ENCODE measurements at regions not wholly inside any gene's neighbourhood (a gene's known extent, or its start where the extent isn't known, plus 50 kb on each side); places are given as distances from the start of the nearest gene placed in this dataset.

DNA sequence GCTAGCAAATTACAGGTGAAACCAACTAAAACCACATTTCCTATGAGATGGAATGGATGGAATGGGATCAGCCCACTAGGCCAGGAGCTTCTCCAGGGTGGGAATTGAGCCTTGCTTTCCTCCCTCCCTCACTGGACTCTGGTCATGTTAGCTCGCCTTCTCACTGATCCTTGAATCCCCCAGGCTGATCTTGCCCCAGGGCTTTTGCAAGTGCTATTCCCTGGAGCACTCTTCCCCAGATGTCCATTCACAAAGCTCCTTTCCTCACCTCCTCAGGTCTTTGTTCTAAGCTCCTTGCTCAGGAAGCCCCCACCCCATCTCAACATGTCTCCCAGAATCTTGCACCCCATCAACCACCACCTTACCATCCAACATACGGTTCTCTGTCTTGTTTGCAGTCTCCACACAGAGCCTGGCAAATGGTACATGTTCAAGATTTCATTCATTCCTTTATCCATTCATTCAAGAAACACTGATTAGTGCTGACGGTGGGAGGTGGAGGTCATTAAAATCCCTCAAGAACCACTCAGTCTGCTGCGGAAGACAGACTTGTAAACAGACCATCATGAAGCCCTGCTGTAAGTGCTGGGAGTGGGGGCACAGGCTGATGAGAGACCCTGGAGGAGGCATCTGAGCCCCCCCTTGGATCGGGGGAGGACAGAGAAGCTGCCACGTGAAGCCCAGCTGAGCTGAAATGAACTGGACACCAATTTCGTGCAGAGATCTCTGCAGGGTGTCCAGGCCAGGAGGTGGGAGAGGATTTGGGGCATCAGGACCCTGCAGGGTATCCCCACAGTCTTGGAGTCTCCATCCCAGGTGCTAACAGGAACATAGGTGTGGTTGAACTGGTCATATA lies 141.7 kb downstream of the BARX1 start:
- no peak overlapping the region for H3K27ac Mint-ChIP-seq
- ChIA-PET CTCF (interaction anchor here (1.5 kb wide), 1 partner anchor 14 kb away, joined by 4 read pairs; no protein-coding TSS in a partner anchor), POLR2A (interaction anchor here (0.7 kb wide), 1 partner anchor 615 kb away, joined by 3 read pairs; no protein-coding TSS in a partner anchor)
- no peak for DNase-seq
- H3K4me3 Mint-ChIP-seq, result no peak overlapping the region
- intact Hi-C loops (cut with micrococcal nuclease), result no loop called here
- H3K27me3 Mint-ChIP-seq, result peaks cover 17% of the 10 kb centered on the region
- no peaks in the 10 kb centered on the region for H3K36me3 Mint-ChIP-seq (ENCODE audit: low read depth)
- ATAC-seq, result no peak
- no peaks in the 10 kb centered on the region for H3K4me1 Mint-ChIP-seq (ENCODE audit: low read depth)
- TF ChIP-seq, protein P1, sequence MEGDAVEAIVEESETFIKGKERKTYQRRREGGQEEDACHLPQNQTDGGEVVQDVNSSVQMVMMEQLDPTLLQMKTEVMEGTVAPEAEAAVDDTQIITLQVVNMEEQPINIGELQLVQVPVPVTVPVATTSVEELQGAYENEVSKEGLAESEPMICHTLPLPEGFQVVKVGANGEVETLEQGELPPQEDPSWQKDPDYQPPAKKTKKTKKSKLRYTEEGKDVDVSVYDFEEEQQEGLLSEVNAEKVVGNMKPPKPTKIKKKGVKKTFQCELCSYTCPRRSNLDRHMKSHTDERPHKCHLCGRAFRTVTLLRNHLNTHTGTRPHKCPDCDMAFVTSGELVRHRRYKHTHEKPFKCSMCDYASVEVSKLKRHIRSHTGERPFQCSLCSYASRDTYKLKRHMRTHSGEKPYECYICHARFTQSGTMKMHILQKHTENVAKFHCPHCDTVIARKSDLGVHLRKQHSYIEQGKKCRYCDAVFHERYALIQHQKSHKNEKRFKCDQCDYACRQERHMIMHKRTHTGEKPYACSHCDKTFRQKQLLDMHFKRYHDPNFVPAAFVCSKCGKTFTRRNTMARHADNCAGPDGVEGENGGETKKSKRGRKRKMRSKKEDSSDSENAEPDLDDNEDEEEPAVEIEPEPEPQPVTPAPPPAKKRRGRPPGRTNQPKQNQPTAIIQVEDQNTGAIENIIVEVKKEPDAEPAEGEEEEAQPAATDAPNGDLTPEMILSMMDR (IDR thresholded peaks at IDR 0.05), result no peak
- H3K9me3 Mint-ChIP-seq, result no peaks in the 10 kb centered on the region

DNA sequence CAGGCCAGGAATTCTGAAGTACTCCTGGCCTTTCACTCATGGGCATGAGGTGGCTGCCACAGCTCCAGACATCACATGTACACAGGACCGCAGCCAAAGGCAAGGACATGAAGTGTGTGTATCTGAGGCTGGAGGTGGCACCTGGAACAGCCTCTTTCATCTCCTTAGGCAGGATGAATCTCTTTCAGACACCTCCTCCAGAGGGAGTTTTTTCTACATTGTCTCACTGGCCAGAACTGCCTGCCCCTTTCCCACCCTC lies 142.8 kb downstream of the BARX1 start:
- Mint-ChIP-seq H3K4me1 (ENCODE audit: low read depth) (no peaks in the 10 kb centered on the region), H3K27ac (no peak overlapping the region), H3K9me3 (no peaks in the 10 kb centered on the region), H3K36me3 (ENCODE audit: low read depth) (no peaks in the 10 kb centered on the region), H3K27me3 (peaks cover 13% of the 10 kb centered on the region), H3K4me3 (no peak overlapping the region)
- ChIA-PET CTCF (interaction anchor here (1.5 kb wide), 1 partner anchor 15 kb away, joined by 4 read pairs; no protein-coding TSS in a partner anchor), POLR2A (no interaction called here)
- DNase-seq (no peak), ATAC-seq (no peak)
- TF ChIP-seq, protein P1 (IDR thresholded peaks at IDR 0.05), result no peak
- intact Hi-C loops (cut with micrococcal nuclease), result no loop called here

DNA sequence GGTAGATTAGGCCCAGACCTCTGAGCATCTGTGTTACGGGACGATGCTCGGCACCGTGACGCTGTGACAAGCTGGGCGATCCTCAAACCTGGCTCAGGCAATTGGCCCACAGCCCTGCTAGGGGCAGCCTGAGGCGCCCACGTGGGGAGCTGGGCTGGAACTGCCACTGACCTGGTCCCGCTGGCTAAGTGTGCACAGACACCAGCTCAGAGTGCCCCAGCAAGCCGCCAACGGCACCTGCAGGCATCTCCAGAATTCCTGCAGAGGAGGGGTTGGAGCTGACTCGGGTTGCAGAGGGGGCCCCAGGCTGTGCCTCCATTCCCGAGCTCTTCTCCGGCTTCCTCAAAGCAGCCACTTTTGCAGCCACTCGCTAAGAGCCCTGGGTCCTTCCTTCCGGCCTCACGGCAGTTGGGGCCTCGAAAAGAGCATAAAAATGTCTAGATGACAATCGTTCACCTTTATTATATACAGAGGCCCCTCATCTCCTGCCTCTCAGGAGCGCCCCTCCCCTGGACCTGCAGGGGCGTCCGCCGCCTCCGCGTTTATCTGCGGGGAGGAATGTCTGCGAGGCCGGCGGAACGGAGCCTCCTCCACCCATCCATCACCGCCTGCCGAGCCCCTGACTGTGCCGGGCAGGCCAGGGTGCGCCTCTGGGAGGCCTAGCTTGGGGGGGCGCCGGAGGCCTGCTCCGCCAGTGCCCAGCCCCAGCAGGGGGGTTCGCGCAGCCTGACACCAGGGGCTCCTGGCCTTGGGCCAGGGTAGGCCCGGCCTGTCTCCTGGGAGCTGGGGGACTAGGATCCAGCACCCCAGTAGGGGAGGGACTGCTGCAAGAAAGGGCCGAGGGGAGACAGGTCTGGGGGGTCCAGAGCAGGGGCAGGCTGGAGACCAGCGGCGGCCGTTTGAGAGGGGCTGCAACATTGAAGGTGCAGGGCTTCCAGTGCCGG lies 144.9 kb downstream of the BARX1 start:
- Mint-ChIP-seq H3K4me3 (no peak overlapping the region), H3K4me1 (ENCODE audit: low read depth) (no peaks in the 10 kb centered on the region), H3K36me3 (ENCODE audit: low read depth) (no peaks in the 10 kb centered on the region), H3K27ac (no peak overlapping the region), H3K27me3 (peaks cover 6% of the 10 kb centered on the region), H3K9me3 (peaks cover 5% of the 10 kb centered on the region)
- ChIA-PET POLR2A (no interaction called here), CTCF (interaction anchor here (3.3 kb wide), 1 partner anchor 17 kb away, joined by 10 read pairs; no protein-coding TSS in a partner anchor)
- ATAC-seq (no peak), DNase-seq (no peak)
- intact Hi-C loops (cut with micrococcal nuclease), result no loop called here
- TF ChIP-seq, protein P1 (IDR thresholded peaks at IDR 0.05), result no peak

DNA sequence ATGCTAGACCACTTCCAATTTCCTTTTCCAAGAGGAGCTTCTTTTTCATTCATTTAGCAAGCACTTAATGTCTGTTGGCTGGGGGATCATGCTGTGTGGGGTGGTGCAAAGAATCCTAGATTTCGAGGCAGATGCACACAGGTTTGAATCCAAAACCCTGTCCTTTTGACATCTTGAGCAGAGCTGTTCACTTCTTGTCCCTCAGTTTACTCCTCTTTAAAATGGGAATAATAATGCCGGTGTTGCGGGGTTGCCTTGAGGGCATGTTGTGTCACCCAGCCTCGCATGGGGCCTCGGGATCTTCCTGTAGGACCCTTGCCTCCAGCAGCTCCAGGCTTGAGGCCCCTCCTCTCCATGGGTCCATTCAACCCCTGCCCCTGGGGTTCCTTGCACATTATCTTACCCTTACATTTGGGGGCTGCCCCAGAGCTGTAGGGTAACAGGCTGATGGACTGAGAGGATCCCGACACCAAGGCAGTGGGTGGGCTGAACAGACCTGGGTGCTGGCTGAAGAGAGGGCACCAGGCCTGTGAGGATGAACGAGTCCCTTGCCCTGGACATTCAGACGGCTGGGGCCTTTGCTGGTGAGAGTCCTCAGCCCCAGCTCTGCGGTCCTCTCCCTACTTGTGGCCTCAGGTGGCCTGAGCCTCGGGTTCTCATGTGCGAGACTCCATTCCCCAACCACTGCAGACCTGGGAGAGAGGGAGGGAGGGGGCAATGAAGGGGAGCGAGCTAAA lies 145.8 kb downstream of the BARX1 start:
- intact Hi-C loops (cut with micrococcal nuclease), result no loop called here

More for the DNA sequence above, 145.8 kb downstream of the BARX1 start:
- Mint-ChIP-seq H3K4me1 (ENCODE audit: low read depth) (no peaks in the 10 kb centered on the region), H3K9me3 (peaks cover 7% of the 10 kb centered on the region), H3K27me3 (peaks cover 2% of the 10 kb centered on the region), H3K4me3 (no peak overlapping the region), H3K36me3 (ENCODE audit: low read depth) (no peaks in the 10 kb centered on the region), H3K27ac (no peak overlapping the region)
- DNase-seq (no peak), ATAC-seq (no peak)
- ChIA-PET CTCF (interaction anchor here (0.8 to 3.3 kb wide), 2 partner anchors 18 to 24 kb away, joined by 3 to 10 read pairs; no protein-coding TSS in a partner anchor), POLR2A (no interaction called here)
- TF ChIP-seq, protein P1 (IDR thresholded peaks at IDR 0.05), result no peak
